Activated naive CD4-positive, alpha-beta T cell treated with anti-CD3 and anti-CD28 coated beads for 36 hours (primary cell): ENCODE measurements at regions not wholly inside any gene's neighbourhood (a gene's known extent, or its start where the extent isn't known, plus 50 kb on each side); places are given as distances from the start of the nearest gene placed in this dataset.
"Not testable (repeated sequence)": the region's sequence is repeated elsewhere in the genome, so short reads cannot be mapped to it uniquely, and the experiment has no call there.

ENCODE experiments used
- CTCF ChIA-PET: fragments of 350-600 bp; sonication (Branson Sonifier 250); formaldehyde crosslinking; loops from one replicate; lab custom pipeline; 2021; ENCODE audit warnings: antibody characterized with exemption; lab: Charles Lee
- DNase-seq: peaks from one replicate; pipeline ENCODE4 v3.0.0-alpha.2; 2020
- H3K27ac Mint-ChIP-seq: one replicate; pipeline ENCODE4 v1.8.0; 2021; ENCODE audit warnings: mild to moderate bottlenecking, mixed read lengths
- H3K27me3 Mint-ChIP-seq: one replicate; pipeline ENCODE4 v1.8.0; 2021; ENCODE audit warnings: low read depth, mixed read lengths
- H3K36me3 Mint-ChIP-seq: one replicate; pipeline ENCODE4 v1.8.0; 2021; ENCODE audit warnings: low read depth, mixed read lengths
- H3K4me1 Mint-ChIP-seq: one replicate; pipeline ENCODE4 v1.8.0; 2021; ENCODE audit warnings: low read depth, mixed read lengths
- H3K4me3 Mint-ChIP-seq: one replicate; pipeline ENCODE4 v1.8.0; 2021; ENCODE audit warnings: mild to moderate bottlenecking, moderate library complexity, mixed read lengths
- H3K9me3 Mint-ChIP-seq: one replicate; pipeline ENCODE4 v1.8.0; 2021; ENCODE audit warnings: mixed read lengths
- intact Hi-C: fragments of 100-400 bp; cut with micrococcal nuclease; formaldehyde crosslinking; loops from one replicate; pipeline ENCODE4 v1.15.1; 2023

GRCh38 chr6:27129917-27130316, 117.6 kb upstream of the PRSS16 start:
- intact Hi-C loops = loop anchor here (5.0 kb wide), 4 partner anchors 107 to 1752 kb away; a partner anchor contains a TSS

GRCh38 chr6:27130668-27131428, 116.7 kb upstream of the PRSS16 start:
- H3K27me3 Mint-ChIP-seq = no peaks in the 10 kb centered on the region
- no peak overlapping the region for H3K4me3 Mint-ChIP-seq
- H3K36me3 Mint-ChIP-seq = peaks cover 4% of the 10 kb centered on the region
- CTCF ChIA-PET = no interaction called here
- intact Hi-C loops = loop anchor here (1.0 to 5.0 kb wide), 4 partner anchors 347 to 1751 kb away; a partner anchor contains a TSS
- no peak overlapping the region for H3K27ac Mint-ChIP-seq
- DNase-seq = no peak
- H3K4me1 Mint-ChIP-seq = peaks cover 24% of the 10 kb centered on the region
- no peaks in the 10 kb centered on the region for H3K9me3 Mint-ChIP-seq

More at GRCh38 chr6:27129917-27130316, 117.6 kb upstream of the PRSS16 start:
- CTCF ChIA-PET = no interaction called here
- Mint-ChIP-seq H3K4me3 (no peak overlapping the region), H3K27me3 (no peaks in the 10 kb centered on the region), H3K9me3 (no peaks in the 10 kb centered on the region), H3K27ac (no peak overlapping the region), H3K36me3 (peaks cover 4% of the 10 kb centered on the region), H3K4me1 (peaks cover 22% of the 10 kb centered on the region)
- no peak for DNase-seq

DNA sequence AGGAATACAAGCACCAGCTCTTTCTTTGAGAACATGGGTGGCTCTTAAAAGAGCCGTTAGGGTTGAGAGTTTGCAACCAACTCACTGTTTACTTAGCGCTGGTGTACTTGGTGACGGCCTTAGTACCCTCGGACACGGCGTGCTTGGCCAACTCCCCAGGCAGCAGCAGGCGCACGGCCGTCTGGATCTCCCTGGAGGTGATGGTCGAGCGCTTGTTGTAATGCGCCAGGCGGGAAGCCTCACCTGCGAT, 115.3 kb upstream of the PRSS16 start:
- DNase-seq, H3K9me3 Mint-ChIP-seq, H3K36me3 Mint-ChIP-seq, H3K27ac Mint-ChIP-seq, H3K4me3 Mint-ChIP-seq, H3K27me3 Mint-ChIP-seq: not testable (repeated sequence)
- intact Hi-C loops = loop anchor here (1.0 to 5.0 kb wide), 14 partner anchors 14 to 1750 kb away; a partner anchor contains a TSS
- CTCF ChIA-PET = interaction anchor here (0.9 kb wide), 1 partner anchor 13 kb away, joined by 3 read pairs; no protein-coding TSS in a partner anchor
- H3K4me1 Mint-ChIP-seq = peaks cover 17% of the 10 kb centered on the region

DNA sequence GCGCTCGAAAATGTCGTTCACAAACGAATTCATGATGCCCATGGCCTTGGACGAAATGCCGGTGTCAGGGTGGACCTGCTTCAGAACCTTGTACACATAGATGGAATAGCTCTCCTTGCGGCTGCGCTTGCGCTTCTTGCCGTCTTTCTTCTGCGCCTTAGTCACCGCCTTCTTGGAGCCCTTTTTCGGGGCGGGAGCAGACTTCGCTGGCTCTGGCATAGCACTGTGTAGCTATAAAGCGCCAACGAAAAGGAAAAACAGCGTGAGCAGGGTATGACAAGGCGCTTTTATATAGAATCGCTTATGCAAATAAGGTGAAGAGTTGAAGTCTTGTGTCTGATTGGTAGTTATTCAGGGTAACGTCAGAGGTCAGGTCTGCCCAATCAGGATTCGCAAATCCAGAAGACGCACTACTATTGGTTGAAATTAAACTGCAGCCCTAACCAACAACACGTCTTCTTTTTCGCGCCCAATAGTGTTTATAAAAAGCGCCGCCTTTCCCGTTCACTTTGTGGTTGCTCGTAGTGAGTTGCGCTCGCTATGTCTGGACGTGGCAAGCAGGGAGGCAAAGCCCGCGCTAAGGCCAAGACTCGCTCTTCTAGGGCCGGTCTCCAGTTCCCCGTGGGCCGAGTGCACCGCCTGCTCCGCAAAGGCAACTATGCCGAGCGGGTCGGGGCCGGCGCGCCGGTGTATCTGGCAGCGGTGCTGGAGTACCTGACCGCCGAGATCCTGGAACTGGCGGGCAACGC, 114.8 kb upstream of the PRSS16 start:
- no peaks in the 10 kb centered on the region for H3K9me3 Mint-ChIP-seq
- no peak overlapping the region for H3K27ac Mint-ChIP-seq
- CTCF ChIA-PET = interaction anchor here (0.7 to 0.9 kb wide), 2 partner anchors 13 to 119 kb away, joined by 3 to 4 read pairs; no protein-coding TSS in a partner anchor
- DNase-seq = peak; percentile 94
- H3K4me3 Mint-ChIP-seq = no peak overlapping the region
- no peaks in the 10 kb centered on the region for H3K27me3 Mint-ChIP-seq
- peaks cover 4% of the 10 kb centered on the region for H3K36me3 Mint-ChIP-seq
- intact Hi-C loops = loop anchor here (1.0 to 5.0 kb wide), 14 partner anchors 14 to 1750 kb away; a partner anchor contains a TSS
- peaks cover 19% of the 10 kb centered on the region for H3K4me1 Mint-ChIP-seq

GRCh38 chr6:27133281-27134227, 113.9 kb upstream of the PRSS16 start:
- Mint-ChIP-seq H3K27me3 (no peaks in the 10 kb centered on the region), H3K4me1 (peaks cover 24% of the 10 kb centered on the region), H3K4me3 (no peak overlapping the region), H3K27ac (no peak overlapping the region), H3K36me3 (peaks cover 4% of the 10 kb centered on the region), H3K9me3 (no peaks in the 10 kb centered on the region)
- peak; percentile 84 for DNase-seq
- CTCF ChIA-PET = interaction anchor here (0.6 to 1.2 kb wide), 5 partner anchors 10 to 1751 kb away, joined by 3 to 4 read pairs (median 3); no protein-coding TSS in a partner anchor
- intact Hi-C loops = loop anchor here (2.0 to 5.0 kb wide), 5 partner anchors 806 to 1749 kb away; a partner anchor contains a TSS

- H3K27me3 Mint-ChIP-seq = no peaks in the 10 kb centered on the region
- H3K4me1 Mint-ChIP-seq = peaks cover 29% of the 10 kb centered on the region
- intact Hi-C loops = no loop called here
- peaks cover 8% of the 10 kb centered on the region for H3K36me3 Mint-ChIP-seq
- CTCF ChIA-PET = no interaction called here
- no peak for DNase-seq
- H3K4me3 Mint-ChIP-seq = no peak overlapping the region
- no peaks in the 10 kb centered on the region for H3K9me3 Mint-ChIP-seq
- H3K27ac Mint-ChIP-seq = no peak overlapping the region
Measured at GRCh38 chr6:27135087-27135657, 112.3 kb upstream of the PRSS16 start.

DNA sequence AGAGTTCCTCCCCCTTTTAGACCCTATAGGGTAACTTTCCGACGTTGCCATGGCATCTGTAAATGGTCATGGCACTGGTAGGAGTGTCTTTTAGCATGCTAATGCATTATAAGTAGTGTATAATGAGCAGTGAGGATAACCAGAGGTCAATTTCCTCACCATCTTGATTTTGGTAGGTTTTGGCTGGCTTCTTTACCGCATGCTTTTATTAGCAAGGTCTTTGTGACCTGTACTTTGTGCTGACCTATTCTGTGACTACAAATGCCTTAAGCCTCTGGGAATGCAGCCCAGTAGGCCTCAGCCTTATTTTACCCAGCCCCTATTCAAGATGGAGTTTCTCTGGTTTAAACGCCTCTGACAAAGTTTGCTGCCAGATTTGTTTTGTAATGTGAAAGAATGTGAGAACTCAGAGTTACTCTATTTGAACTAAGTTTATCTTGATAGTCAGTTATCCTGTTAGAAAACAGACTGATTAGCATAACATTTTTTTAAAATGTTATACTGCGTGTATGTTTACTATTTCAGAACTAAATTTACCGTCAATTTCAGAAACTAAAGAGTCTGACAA, 111.3 kb upstream of the PRSS16 start:
- no peak for DNase-seq
- CTCF ChIA-PET = no interaction called here
- Mint-ChIP-seq H3K4me1 (peaks cover 36% of the 10 kb centered on the region), H3K4me3 (no peak overlapping the region), H3K27me3 (no peaks in the 10 kb centered on the region), H3K36me3 (peaks cover 9% of the 10 kb centered on the region), H3K9me3 (no peaks in the 10 kb centered on the region), H3K27ac (peak overlapping the region; percentile 24)
- intact Hi-C loops = no loop called here

GRCh38 chr6:27136978-27137814, 110.3 kb upstream of the PRSS16 start:
- Mint-ChIP-seq H3K4me3 (no peak overlapping the region), H3K27me3 (no peaks in the 10 kb centered on the region), H3K36me3 (peaks cover 9% of the 10 kb centered on the region), H3K9me3 (no peaks in the 10 kb centered on the region), H3K4me1 (peaks cover 41% of the 10 kb centered on the region), H3K27ac (peak overlapping the region; percentile 63)
- no peak for DNase-seq
- intact Hi-C loops = no loop called here
- CTCF ChIA-PET = no interaction called here

- H3K36me3 Mint-ChIP-seq = peaks cover 9% of the 10 kb centered on the region
- peaks cover 44% of the 10 kb centered on the region for H3K4me1 Mint-ChIP-seq
- DNase-seq = no peak
- CTCF ChIA-PET = interaction anchor here (1.0 kb wide), 1 partner anchor 11 kb away, joined by 3 read pairs; no protein-coding TSS in a partner anchor
- no peaks in the 10 kb centered on the region for H3K27me3 Mint-ChIP-seq
- peak overlapping the region; percentile 96 for H3K4me3 Mint-ChIP-seq
- peak overlapping the region; percentile 99 for H3K27ac Mint-ChIP-seq
- H3K9me3 Mint-ChIP-seq = no peaks in the 10 kb centered on the region
- intact Hi-C loops = loop anchor here (2.0 kb wide), 1 partner anchor 670 kb away; a partner anchor contains a TSS
Measured at GRCh38 chr6:27138406-27138805, 109.1 kb upstream of the PRSS16 start.

GRCh38 chr6:27138837-27139755, 108.4 kb upstream of the PRSS16 start:
- Mint-ChIP-seq H3K4me3 (peak overlapping the region; percentile 96), H3K27ac (peak overlapping the region; percentile 99), H3K36me3 (peaks cover 5% of the 10 kb centered on the region), H3K9me3 (no peaks in the 10 kb centered on the region), H3K27me3 (no peaks in the 10 kb centered on the region), H3K4me1 (peaks cover 44% of the 10 kb centered on the region)
- CTCF ChIA-PET = interaction anchor here (1.0 kb wide), 1 partner anchor 12 kb away, joined by 3 read pairs; no protein-coding TSS in a partner anchor
- intact Hi-C loops = loop anchor here (1.0 to 2.0 kb wide), 2 partner anchors 8 to 670 kb away; a partner anchor contains a TSS
- peak; percentile 86 for DNase-seq
